KMS-11 (cell line): ENCODE measurements at regions not wholly inside any gene's neighbourhood (a gene's known extent, or its start where the extent isn't known, plus 50 kb on each side); places are given as distances from the start of the nearest gene placed in this dataset.

ENCODE experiments used
- H2AFZ ChIP-seq: fragments of 200-600 bp; sonication (generic); 2 replicates; pipeline ENCODE4 v1.6.1; 2016; ENCODE audit warnings: antibody characterized with exemption, mixed run types, low read depth
- H3K27ac ChIP-seq: fragments of 200-600 bp; sonication (generic); 2 replicates; pipeline ENCODE4 v1.6.1; 2016; ENCODE audit warnings: mild to moderate bottlenecking, mixed run types
- H3K27me3 ChIP-seq: fragments of 200-600 bp; sonication (generic); 2 replicates; pipeline ENCODE4 v1.6.1; 2017; ENCODE audit warnings: mild to moderate bottlenecking, low read depth, mixed run types, moderate library complexity; ENCODE audit not compliant: insufficient read depth
- H3K36me3 ChIP-seq: fragments of 200-600 bp; sonication (generic); 2 replicates; pipeline ENCODE4 v1.6.1; 2017; ENCODE audit warnings: mild to moderate bottlenecking, mixed run types; ENCODE audit not compliant: insufficient read depth
- H3K4me1 ChIP-seq: fragments of 200-600 bp; sonication (generic); 2 replicates; pipeline ENCODE4 v1.6.1; 2016; ENCODE audit warnings: mild to moderate bottlenecking, low read depth, mixed run types; ENCODE audit not compliant: poor library complexity, severe bottlenecking
- H3K4me2 ChIP-seq: fragments of 200-600 bp; sonication (generic); 2 replicates; pipeline ENCODE4 v1.7.0; 2016; ENCODE audit warnings: mild to moderate bottlenecking, mixed run types
- H3K4me3 ChIP-seq: fragments of 200-600 bp; sonication (generic); IDR thresholded peaks from 2 replicates; pipeline ENCODE4 v1.6.1; 2017; ENCODE audit warnings: low read depth, low read length, mixed read lengths; ENCODE audit not compliant: insufficient read depth
- H3K79me2 ChIP-seq: fragments of 200-600 bp; sonication (generic); 2 replicates; pipeline ENCODE4 v1.6.1; 2016; ENCODE audit warnings: low read depth, mixed run types; ENCODE audit not compliant: insufficient read depth
- H3K9ac ChIP-seq: fragments of 200-600 bp; sonication (generic); 2 replicates; pipeline ENCODE4 v1.6.1; 2016; ENCODE audit warnings: mild to moderate bottlenecking, mixed run types
- H4K20me1 ChIP-seq: fragments of 200-600 bp; sonication (generic); 2 replicates; pipeline ENCODE4 v1.6.1; 2016; ENCODE audit warnings: mild to moderate bottlenecking, mixed run types; ENCODE audit not compliant: insufficient read depth
- TF ChIP-seq, protein P1 (sequence below): fragments of 200-600 bp; sonication (generic); conservative IDR thresholded peaks from 2 replicates; pipeline ENCODE4 v1.6.1; 2017; ENCODE audit warnings: low read depth, mild to moderate bottlenecking, antibody characterized with exemption, low read length, moderate library complexity, mixed read lengths

DNA sequence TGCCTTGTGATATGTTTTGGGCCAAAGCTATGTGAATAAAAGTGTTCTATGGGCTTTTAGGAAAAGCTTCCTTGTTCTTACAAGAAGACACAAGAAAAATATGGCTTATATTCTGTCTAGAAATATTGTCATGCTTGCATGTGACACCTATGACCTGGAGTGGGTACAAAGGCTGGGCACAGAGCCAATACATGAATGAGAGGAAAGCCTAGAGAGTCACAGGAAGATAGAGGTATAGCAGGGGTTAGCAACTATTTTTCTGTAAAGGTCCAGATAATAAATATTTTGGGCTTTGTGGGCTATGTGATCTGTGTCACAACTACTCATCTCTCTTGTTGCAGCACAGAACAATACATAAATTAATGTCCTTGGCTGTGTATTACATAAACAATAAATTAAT is 196.6 kb upstream of the CD180 start:
- H3K79me2 ChIP-seq, result no peaks in the 10 kb centered on the region
- H2AFZ ChIP-seq, result no peak overlapping the region
- H3K36me3 ChIP-seq, result no peaks in the 10 kb centered on the region
- no peaks in the 10 kb centered on the region for H3K4me1 ChIP-seq
- H3K27me3 ChIP-seq, result no peaks in the 10 kb centered on the region
- H3K27ac ChIP-seq, result no peak overlapping the region
- H3K4me3 ChIP-seq, result no peak overlapping the region
- H3K9ac ChIP-seq, result no peak overlapping the region
- no peak overlapping the region for H3K4me2 ChIP-seq
- TF ChIP-seq, protein P1, sequence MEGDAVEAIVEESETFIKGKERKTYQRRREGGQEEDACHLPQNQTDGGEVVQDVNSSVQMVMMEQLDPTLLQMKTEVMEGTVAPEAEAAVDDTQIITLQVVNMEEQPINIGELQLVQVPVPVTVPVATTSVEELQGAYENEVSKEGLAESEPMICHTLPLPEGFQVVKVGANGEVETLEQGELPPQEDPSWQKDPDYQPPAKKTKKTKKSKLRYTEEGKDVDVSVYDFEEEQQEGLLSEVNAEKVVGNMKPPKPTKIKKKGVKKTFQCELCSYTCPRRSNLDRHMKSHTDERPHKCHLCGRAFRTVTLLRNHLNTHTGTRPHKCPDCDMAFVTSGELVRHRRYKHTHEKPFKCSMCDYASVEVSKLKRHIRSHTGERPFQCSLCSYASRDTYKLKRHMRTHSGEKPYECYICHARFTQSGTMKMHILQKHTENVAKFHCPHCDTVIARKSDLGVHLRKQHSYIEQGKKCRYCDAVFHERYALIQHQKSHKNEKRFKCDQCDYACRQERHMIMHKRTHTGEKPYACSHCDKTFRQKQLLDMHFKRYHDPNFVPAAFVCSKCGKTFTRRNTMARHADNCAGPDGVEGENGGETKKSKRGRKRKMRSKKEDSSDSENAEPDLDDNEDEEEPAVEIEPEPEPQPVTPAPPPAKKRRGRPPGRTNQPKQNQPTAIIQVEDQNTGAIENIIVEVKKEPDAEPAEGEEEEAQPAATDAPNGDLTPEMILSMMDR, result no peak
- no peaks in the 10 kb centered on the region for H4K20me1 ChIP-seq

DNA sequence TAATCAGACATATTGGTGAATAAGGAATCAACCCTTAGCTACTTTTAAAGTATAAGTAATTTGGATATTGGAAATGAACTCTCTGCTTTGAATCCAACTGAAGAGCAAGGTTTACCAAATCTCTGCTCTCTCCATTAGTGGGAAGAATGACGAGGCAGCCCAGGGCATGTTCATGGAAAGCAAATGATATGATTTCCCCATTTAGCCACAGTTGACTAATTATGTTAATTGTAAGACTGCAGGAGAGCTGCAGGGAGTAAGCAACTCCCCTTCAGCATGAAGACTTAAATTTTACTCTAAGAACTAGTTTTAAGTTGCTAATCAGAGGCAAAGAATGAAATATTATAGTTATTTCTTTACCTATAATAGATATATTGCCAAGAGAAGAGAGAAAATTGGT is 194.3 kb upstream of the CD180 start:
- no peak overlapping the region for H3K9ac ChIP-seq
- H3K4me3 ChIP-seq, result no peak overlapping the region
- H3K27ac ChIP-seq, result no peak overlapping the region
- H3K27me3 ChIP-seq, result no peaks in the 10 kb centered on the region
- no peaks in the 10 kb centered on the region for H3K4me1 ChIP-seq
- H3K4me2 ChIP-seq, result no peak overlapping the region
- no peak overlapping the region for H2AFZ ChIP-seq
- TF ChIP-seq, protein P1, result no peak
- no peaks in the 10 kb centered on the region for H3K36me3 ChIP-seq
- no peaks in the 10 kb centered on the region for H4K20me1 ChIP-seq
- no peaks in the 10 kb centered on the region for H3K79me2 ChIP-seq

DNA sequence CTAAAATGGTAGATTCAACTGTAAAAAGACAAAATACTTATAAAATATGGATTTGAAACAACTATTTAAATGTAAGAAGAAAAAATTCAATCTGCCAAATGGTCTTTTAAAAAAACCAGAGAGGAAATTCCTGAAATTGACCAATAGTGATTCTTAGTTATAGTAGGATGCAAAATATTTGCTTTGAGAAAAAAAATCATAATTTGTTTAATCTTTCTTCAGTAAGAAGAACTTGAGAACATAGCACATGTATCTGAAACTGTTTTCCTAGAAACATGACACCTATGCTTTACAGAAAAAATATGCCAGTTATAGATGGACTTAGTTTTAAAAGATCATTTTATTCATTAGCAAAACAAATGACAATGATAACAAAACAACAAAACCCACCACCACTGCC is 186.9 kb upstream of the CD180 start:
- Histone ChIP-seq H3K79me2 (no peaks in the 10 kb centered on the region), H3K4me2 (no peak overlapping the region), H3K27ac (no peak overlapping the region), H3K4me3 (no peak overlapping the region), H3K4me1 (no peaks in the 10 kb centered on the region), H3K9ac (no peak overlapping the region), H4K20me1 (no peaks in the 10 kb centered on the region), H3K27me3 (no peaks in the 10 kb centered on the region), H3K36me3 (no peaks in the 10 kb centered on the region), H2AFZ (no peak overlapping the region)
- TF ChIP-seq, protein P1, result no peak

DNA sequence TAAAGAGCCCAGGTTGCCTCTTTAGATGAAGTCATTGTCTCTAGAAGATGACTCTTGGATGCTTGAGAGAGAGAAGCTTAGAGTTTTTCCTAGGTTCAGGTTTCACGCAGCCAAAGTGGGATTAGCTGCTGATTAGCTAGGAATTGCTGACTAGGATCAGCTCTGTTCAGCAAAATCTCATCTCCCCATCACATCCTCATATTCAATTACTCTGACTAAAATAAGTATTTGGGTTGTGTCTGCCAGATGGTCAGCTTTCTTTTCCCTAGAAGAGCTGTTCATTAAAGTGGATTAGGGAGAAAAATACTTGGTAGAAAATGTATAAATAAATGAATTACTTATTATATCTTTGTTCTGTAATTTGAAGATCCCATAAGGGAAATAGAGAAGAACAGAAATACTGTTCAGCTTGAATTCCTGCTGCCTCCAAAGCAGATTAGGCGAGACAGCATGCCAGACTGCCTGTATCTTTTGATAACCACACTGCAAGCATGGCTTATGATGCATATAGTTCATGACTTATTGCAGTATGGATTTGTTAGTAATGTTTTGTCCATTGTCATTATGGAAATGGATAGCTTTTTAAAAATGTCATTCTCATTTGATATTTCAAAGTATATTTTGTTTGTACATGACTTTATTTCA is 184.8 kb upstream of the CD180 start:
- Histone ChIP-seq H3K27me3 (no peaks in the 10 kb centered on the region), H2AFZ (no peak overlapping the region), H3K27ac (no peak overlapping the region), H3K79me2 (no peaks in the 10 kb centered on the region), H3K36me3 (no peaks in the 10 kb centered on the region), H4K20me1 (no peaks in the 10 kb centered on the region), H3K4me2 (no peak overlapping the region), H3K4me3 (no peak overlapping the region), H3K4me1 (no peaks in the 10 kb centered on the region), H3K9ac (no peak overlapping the region)
- TF ChIP-seq, protein P1, result no peak
